Left renal pelvis (tissue), 4 donors: ENCODE measurements at regions not wholly inside any gene's neighbourhood (a gene's known extent, or its start where the extent isn't known, plus 50 kb on each side); places are given as distances from the start of the nearest gene placed in this dataset.
A peak's percentile ranks its signal among the peaks of the same experiment; 100 is the strongest.

ENCODE experiments used
- DNase-seq, 4 donors: peaks; one replicate each; pipeline ENCODE4 v3.0.0-alpha.2; 2013; ENCODE audit warnings: low read depth in 4 of 4, low spot score in 3 of 4

- no peak for DNase-seq
These were observed 57.4 kb downstream of the IGLL1 start for GRCh38 chr22:23522623-23523251.

DNA sequence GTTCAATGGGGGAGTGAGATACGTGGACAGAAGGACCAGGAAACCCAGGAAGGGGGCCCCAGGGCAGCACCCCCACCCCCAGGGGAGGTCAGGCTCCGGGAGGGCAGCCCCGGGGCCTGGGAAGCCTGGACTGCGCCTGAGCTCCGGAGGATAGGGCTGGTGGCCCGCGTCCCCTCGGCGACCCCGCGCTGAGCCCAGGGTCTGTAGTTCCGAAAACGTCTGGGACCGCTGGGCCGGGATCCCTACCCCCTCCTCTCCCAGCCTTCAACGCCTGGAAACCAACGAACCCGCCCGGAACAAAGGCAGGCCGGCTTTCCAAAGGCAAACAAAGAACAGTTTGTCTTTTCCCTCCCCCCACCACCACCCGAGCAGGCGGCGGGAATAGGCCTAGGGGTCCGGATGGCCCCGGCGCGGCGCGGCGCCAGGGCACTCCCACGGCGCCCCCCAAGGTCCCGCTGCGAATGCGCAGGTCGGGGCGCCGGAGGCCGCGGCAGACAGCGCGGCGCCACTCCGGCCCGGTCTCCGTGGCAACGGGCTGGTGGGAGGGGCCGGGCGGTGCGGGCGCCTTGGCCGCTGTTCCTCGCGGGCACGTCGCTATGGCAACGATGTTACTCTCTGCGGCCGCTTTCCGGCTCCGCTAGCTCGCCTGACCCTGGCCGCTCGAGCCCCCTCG is 58.5 kb downstream of the IGLL1 start:
- peak in 3 of 4 donors; percentile 86 to 92 (median 91) for DNase-seq

DNA sequence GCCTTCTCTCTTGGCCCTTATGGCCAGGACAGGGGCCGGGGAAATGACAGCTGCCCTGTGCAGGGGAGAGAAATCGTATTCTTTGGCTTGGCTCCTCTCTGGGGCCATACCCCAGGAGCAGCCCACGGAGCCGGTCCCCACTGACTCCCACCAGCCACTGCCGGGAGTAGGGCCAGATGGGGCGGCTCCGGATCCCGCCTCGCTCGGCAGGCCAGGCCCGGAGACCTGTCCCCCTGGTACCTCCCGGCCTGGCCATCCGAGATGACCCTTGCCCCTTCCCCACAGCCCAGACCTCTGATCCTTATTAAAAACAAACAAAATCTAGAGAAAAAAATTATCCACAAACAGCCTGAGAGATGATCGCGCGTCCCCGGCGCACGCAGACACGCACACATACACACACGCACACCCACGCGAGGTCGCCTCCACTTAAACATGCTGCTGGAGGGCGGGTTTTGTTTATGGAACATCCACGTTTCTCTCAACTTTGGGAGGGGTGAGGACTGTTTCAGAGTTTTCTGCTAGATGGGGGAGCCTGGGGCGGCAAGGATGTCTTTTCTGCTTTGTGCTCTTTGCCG is 59.1 kb downstream of the IGLL1 start:
- peak in 1 of 4 donors; percentile 60 for DNase-seq

DNA sequence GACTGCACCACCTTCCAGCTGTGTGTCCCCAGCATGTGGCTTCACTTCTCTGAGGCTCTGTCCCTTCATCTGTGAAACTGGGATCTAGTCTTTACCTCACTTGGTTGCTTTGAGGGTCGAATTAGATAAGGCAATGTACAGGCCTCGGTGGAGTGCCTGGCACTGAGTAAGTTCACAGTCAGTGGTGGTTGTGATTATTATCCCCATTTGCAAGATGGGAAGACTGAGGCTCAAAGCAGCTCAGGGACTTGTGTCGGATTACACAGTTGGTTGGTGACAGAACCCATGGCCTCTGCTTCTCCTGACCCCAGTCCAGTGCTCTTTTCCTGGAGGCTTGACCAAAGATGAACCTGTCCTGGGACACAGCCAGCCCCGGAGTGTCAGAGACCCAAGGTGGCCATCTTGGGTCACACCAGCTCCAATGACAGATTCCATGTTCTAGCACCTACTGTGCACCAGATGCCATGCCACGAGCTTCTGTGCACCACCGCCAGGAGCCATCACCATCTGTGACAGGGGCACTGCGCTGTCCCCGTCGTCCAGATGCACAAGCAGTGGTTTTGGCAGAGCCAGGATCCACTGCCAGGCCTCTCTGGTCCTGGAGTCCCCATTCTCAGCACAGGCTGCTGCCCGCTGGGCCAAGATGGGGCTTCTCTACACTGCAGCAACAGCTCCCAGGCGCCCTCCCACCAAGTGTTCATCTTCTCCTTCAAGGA is 60.5 kb downstream of the IGLL1 start:
- DNase-seq = no peak

GRCh38 chr22:23518376-23519187 is 61.5 kb downstream of the IGLL1 start:
- DNase-seq = no peak

- DNase-seq = no peak
These were observed 62.2 kb downstream of the IGLL1 start for GRCh38 chr22:23517804-23518375.

- no peak for DNase-seq
These were observed 63.8 kb downstream of the IGLL1 start for GRCh38 chr22:23516304-23516703.

- no peak for DNase-seq
These were observed 65.6 kb downstream of the IGLL1 start for GRCh38 chr22:23514322-23515038.

- DNase-seq = no peak
These were observed 66.4 kb downstream of the IGLL1 start for GRCh38 chr22:23513705-23514104.

- no peak for DNase-seq
These were observed 67.0 kb downstream of the IGLL1 start for GRCh38 chr22:23513133-23513532.

- no peak for DNase-seq
These were observed 67.4 kb downstream of the IGLL1 start for GRCh38 chr22:23512721-23513120.

DNA sequence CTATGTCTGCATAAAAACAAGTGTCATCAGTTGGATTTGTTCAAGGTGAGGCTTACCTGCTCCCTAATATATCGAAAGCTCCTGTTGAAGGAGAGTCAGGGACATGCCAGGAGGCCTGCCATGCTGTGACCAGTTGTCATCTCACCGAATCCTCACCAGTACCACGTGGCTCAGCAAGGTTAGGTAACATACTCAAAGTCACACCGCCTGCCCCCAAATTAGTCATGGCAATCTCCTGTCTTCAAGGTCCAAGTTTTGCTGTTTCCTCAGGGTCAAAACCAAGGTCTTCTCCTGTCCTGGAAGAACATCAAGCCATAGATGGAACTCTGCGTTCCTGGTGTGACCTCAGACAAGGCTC is 67.8 kb downstream of the IGLL1 start:
- DNase-seq = no peak

- DNase-seq = no peak
These were observed 68.3 kb downstream of the IGLL1 start for GRCh38 chr22:23511627-23512347.

GRCh38 chr22:23509571-23510302 is 70.4 kb downstream of the IGLL1 start:
- DNase-seq = no peak

- DNase-seq = no peak
These were observed 75.6 kb downstream of the IGLL1 start for GRCh38 chr22:23504516-23504915.

- no peak for DNase-seq
These were observed 76.2 kb downstream of the IGLL1 start for GRCh38 chr22:23503736-23504440.

- no peak for DNase-seq
These were observed 76.9 kb downstream of the IGLL1 start for GRCh38 chr22:23503142-23503541.

- no peak for DNase-seq
These were observed 78.4 kb downstream of the IGLL1 start for GRCh38 chr22:23501708-23502107.
